ENCODE measurements at regions not wholly inside any gene's neighbourhood (a gene's known extent, or its start where the extent isn't known, plus 50 kb on each side); places are given as distances from the start of the nearest gene placed in this dataset.
"Not testable (repeated sequence)": the region's sequence is repeated elsewhere in the genome, so short reads cannot be mapped to it uniquely, and the experiment has no call there.

DNA sequence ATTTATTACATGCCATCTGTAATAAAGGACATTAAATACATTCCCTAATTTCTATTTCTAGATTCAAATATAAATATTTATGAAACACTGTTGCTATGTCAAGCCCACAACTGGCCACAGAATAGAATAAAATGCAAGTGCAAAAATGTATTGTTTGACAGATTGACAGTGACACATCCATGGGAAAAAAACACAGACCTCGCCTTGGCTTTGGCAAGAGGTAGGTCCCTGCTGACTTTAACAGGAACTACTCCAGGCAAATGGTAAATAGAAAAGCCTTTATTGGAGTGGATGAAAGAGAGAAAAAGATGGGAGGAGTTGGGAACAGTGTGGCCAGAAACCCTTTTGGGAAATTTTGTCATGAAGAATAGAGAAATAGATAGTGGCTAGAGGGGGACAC, 622.9 kb downstream of the UTRN start:
- H3K4me1 Mint-ChIP-seq: no peaks in the 10 kb centered on the region
- H3K4me3 Mint-ChIP-seq: no peak overlapping the region
- peaks cover 0 to 8% (median 0%) of the 10 kb centered on the region in 3 donors for H3K27me3 Mint-ChIP-seq
- no peak overlapping the region for H3K27ac Mint-ChIP-seq
- H3K9me3 Mint-ChIP-seq: peaks cover 2 to 9% (median 2%) of the 10 kb centered on the region in 7 donors
- ATAC-seq (ENCODE audit: low read depth in 2 of 2) (no peak), DNase-seq (no peak)
- peaks cover 0 to 4% of the 10 kb centered on the region in 2 donors for H3K36me3 Mint-ChIP-seq

- H3K36me3 Mint-ChIP-seq: no peaks in the 10 kb centered on the region
- H3K4me1 Mint-ChIP-seq: no peaks in the 10 kb centered on the region
- H3K27ac Mint-ChIP-seq: peak overlapping the region in 1 of 6 donors; percentile 74
- H3K4me3 Mint-ChIP-seq: no peak overlapping the region
- no peaks in the 10 kb centered on the region for H3K9me3 Mint-ChIP-seq
- ATAC-seq (ENCODE audit: low read depth in 2 of 2): no peak
- H3K27me3 Mint-ChIP-seq: peaks cover 0 to 8% (median 0%) of the 10 kb centered on the region in 3 donors
- DNase-seq: no peak
These were observed 624.7 kb downstream of the UTRN start for GRCh38 chr6:144909753-144910285.

GRCh38 chr6:144911322-144911721, 626.2 kb downstream of the UTRN start:
- Mint-ChIP-seq H3K27me3 (peaks cover 0 to 8% (median 7%) of the 10 kb centered on the region in 3 donors), H3K36me3 (no peaks in the 10 kb centered on the region), H3K27ac (no peak overlapping the region), H3K4me1 (no peaks in the 10 kb centered on the region), H3K4me3 (no peak overlapping the region), H3K9me3 (no peaks in the 10 kb centered on the region)
- DNase-seq (no peak), ATAC-seq (ENCODE audit: low read depth in 2 of 2) (no peak)

DNA sequence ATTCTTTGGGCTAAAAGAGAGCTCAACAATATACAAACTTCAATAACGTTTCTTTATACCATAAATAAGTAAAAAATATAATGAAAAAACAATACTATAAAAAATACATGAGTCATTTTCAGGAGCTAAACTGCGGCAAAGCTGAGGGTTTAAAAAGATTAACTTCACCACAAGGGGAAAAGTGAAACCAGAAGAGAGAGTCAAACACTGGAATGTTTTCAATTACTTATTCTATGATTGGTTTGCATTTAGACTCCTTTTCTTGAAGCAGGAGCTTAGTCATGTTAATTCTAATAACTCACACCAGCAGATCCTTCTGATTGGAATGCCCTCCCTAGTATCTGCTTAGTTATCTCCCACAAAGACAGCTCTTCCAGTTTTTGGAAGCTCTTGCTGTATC, 627.3 kb downstream of the UTRN start:
- no peaks in the 10 kb centered on the region for H3K4me1 Mint-ChIP-seq
- no peak overlapping the region for H3K27ac Mint-ChIP-seq
- ATAC-seq (ENCODE audit: low read depth in 2 of 2) (no peak), DNase-seq (no peak)
- no peaks in the 10 kb centered on the region for H3K9me3 Mint-ChIP-seq
- H3K4me3 Mint-ChIP-seq: no peak overlapping the region
- H3K27me3 Mint-ChIP-seq: peaks cover 0 to 7% (median 6%) of the 10 kb centered on the region in 3 donors
- no peaks in the 10 kb centered on the region for H3K36me3 Mint-ChIP-seq

DNA sequence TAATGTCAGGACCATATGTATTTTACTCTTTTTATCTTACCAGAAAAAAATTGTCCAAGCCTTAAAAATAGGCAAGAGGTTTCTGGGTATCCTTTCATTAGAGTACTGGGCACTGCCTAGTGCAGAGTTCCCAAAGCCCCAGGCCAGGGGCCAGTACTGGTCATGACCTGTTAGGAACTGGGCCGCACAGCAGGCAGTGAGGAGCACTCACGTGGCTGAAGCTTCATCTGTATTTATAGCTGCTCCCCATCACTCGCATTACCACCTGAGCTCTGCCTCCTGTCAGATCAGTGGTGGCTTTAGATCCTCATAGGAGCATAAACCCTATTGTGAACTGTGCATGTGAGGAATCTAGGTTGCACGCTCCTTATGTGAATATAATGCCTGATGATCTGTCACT, 632.9 kb downstream of the UTRN start:
- Mint-ChIP-seq H3K9me3 (no peaks in the 10 kb centered on the region), H3K4me3 (no peak overlapping the region), H3K27ac (no peak overlapping the region), H3K4me1 (no peaks in the 10 kb centered on the region), H3K36me3 (no peaks in the 10 kb centered on the region), H3K27me3 (peaks cover 0 to 7% (median 0%) of the 10 kb centered on the region in 3 donors)
- DNase-seq: no peak
- no peak for ATAC-seq (ENCODE audit: low read depth in 2 of 2)

GRCh38 chr6:144919560-144919959, 634.4 kb downstream of the UTRN start:
- Mint-ChIP-seq H3K4me3 (no peak overlapping the region), H3K9me3 (no peaks in the 10 kb centered on the region), H3K27me3 (peaks cover 3 to 8% (median 7%) of the 10 kb centered on the region in 3 donors), H3K4me1 (no peaks in the 10 kb centered on the region), H3K36me3 (no peaks in the 10 kb centered on the region), H3K27ac (no peak overlapping the region)
- no peak for DNase-seq
- ATAC-seq (ENCODE audit: low read depth in 2 of 2): no peak

DNA sequence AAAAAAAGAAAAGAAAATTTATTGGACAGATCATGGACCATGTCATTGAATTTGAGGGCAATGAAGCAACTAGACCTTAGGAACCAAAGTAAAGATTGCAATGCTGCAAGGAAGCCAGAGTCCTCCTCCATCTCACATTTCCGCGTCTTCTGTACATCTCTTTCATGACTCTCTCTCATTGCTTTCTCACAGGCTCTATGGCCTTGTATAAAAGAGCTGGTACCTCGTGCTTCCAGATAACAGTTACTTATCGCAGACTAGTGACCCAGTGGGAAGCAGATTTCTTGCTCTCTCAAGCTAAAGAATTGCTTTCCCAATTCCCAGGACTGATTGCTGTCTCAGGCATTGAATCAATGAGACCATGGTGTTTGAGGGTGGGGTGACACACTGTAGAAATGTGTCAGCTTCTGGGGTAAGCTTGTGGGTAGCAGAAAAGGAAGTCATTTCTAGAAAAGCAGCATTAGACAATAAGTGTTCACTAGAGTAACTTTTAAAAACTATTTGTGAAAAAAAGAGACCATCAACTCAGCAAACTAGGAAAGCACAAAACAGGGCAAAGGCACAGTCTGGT, 635.3 kb downstream of the UTRN start:
- H3K4me1 Mint-ChIP-seq: no peaks in the 10 kb centered on the region
- no peaks in the 10 kb centered on the region for H3K36me3 Mint-ChIP-seq
- H3K27me3 Mint-ChIP-seq: peaks cover 3 to 11% (median 7%) of the 10 kb centered on the region in 3 donors
- no peaks in the 10 kb centered on the region for H3K9me3 Mint-ChIP-seq
- DNase-seq (no peak), ATAC-seq (ENCODE audit: low read depth in 2 of 2) (no peak)
- no peak overlapping the region for H3K4me3 Mint-ChIP-seq
- H3K27ac Mint-ChIP-seq: no peak overlapping the region

- Mint-ChIP-seq H3K27ac (no peak overlapping the region), H3K4me3 (no peak overlapping the region), H3K9me3 (no peaks in the 10 kb centered on the region), H3K36me3 (no peaks in the 10 kb centered on the region), H3K27me3 (peaks cover 0 to 11% (median 3%) of the 10 kb centered on the region in 3 donors), H3K4me1 (no peaks in the 10 kb centered on the region)
- ATAC-seq (ENCODE audit: low read depth in 2 of 2) (no peak), DNase-seq (no peak)
These were observed 636.3 kb downstream of the UTRN start for GRCh38 chr6:144921206-144921975.

GRCh38 chr6:144922120-144922722, 637.1 kb downstream of the UTRN start:
- ATAC-seq (ENCODE audit: low read depth in 2 of 2) (no peak), DNase-seq (no peak)
- no peaks in the 10 kb centered on the region for H3K4me1 Mint-ChIP-seq
- no peaks in the 10 kb centered on the region for H3K36me3 Mint-ChIP-seq
- H3K4me3 Mint-ChIP-seq: no peak overlapping the region
- no peak overlapping the region for H3K27ac Mint-ChIP-seq
- H3K9me3 Mint-ChIP-seq: no peaks in the 10 kb centered on the region
- H3K27me3 Mint-ChIP-seq: peaks cover 0 to 11% (median 3%) of the 10 kb centered on the region in 3 donors

DNA sequence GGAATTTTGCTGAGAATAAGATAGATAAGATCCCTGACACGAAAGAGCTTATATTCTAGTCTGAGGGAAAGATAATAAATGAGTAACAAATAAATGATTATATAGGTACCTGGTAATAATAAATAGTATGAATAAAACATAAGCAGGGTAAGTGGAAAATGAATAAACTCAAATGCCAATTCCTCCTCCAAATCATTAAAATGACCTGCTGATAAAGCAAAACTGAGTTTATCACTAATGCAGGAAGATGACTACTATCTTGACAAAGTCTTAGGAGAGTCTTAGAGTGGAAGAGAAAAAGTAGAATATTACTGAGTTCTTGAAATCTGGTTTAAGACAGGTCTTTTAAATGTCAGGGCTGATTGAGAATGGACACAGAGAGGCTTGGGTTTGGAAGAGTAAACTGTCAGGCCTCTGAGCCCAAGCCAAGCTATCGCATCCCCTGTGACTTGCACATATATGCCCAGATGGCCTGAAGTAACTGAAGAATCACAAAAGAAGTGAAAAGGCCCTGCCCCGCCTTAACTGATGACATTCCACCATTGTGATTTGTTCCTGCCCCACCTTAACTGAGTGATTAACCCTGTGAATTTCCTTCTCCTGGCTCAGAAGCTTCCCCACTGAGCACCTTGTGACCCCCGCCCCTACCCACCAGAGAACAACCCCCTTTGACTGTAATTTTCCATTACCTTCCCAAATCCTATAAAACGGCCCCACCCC, 637.8 kb downstream of the UTRN start:
- not testable (repeated sequence) for DNase-seq; ATAC-seq (ENCODE audit: low read depth in 2 of 2); H3K27ac Mint-ChIP-seq; H3K9me3 Mint-ChIP-seq; H3K36me3 Mint-ChIP-seq; H3K4me1 Mint-ChIP-seq
- H3K4me3 Mint-ChIP-seq: peak overlapping the region in 1 of 8 donors; percentile 35
- peaks cover 0 to 11% (median 3%) of the 10 kb centered on the region in 3 donors for H3K27me3 Mint-ChIP-seq

DNA sequence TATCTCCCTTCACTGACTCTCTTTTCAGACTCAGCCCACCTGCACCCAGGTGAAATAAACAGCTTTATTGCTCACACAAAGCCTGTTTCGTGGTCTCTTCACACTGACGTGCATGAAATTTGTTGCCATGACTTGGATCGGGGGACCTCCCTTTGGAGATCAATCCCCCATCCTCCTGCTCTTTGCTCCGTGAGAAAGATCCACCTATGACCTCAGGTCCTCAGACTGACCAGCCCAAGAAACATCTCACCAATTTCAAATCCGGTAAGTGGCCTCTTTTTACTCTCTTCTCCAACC, 638.3 kb downstream of the UTRN start:
- H3K4me1 Mint-ChIP-seq; H3K27ac Mint-ChIP-seq; DNase-seq; H3K4me3 Mint-ChIP-seq; ATAC-seq (ENCODE audit: low read depth in 2 of 2); H3K36me3 Mint-ChIP-seq; H3K9me3 Mint-ChIP-seq: not testable (repeated sequence)
- H3K27me3 Mint-ChIP-seq: peaks cover 0 to 11% (median 3%) of the 10 kb centered on the region in 3 donors

DNA sequence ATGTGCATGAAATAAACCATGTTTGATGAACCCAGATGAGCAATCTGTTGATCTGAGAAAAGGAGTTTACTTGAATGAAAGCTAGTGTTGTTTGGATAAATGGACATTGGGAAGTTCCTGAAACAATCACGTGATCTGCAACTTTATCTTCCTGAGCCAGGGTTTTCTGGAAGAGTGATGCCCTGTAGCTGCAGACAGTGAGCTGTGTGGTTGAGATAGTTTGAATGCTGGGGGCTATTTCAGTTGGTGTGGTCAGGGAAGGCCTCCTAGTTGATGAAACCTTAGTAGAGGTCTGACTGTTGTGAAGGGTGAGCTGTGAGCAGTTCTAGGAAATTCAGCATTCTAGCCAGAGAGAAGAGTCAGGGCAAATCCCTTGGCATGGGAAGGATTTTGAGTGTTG, 643.7 kb downstream of the UTRN start:
- Mint-ChIP-seq H3K9me3 (peaks cover 0 to 4% (median 0%) of the 10 kb centered on the region in 7 donors), H3K4me1 (no peaks in the 10 kb centered on the region), H3K27ac (no peak overlapping the region), H3K36me3 (peaks cover 0 to 4% of the 10 kb centered on the region in 2 donors), H3K27me3 (peaks cover 7 to 10% (median 8%) of the 10 kb centered on the region in 3 donors), H3K4me3 (no peak overlapping the region)
- ATAC-seq (ENCODE audit: low read depth in 2 of 2): no peak
- no peak for DNase-seq

DNA sequence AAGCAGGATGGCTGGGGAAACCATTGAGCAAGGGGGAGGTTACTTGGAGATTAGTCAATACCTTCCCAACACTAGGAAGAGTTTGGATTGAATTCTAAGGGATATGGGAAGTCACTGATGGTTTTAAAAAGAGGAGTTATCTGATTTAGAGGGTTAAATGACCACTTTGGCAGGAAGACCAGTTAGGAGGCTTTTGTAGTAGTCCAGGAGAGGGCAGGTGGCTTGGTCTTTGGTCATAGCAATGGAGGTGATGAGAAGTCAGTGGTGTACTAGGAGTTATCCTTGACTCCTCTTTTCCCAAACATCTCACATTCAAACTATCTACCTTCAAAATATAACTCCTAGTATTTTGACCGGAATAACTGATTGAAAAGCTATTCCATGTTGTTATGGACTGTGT, 644.1 kb downstream of the UTRN start:
- no peaks in the 10 kb centered on the region for H3K4me1 Mint-ChIP-seq
- H3K27ac Mint-ChIP-seq: no peak overlapping the region
- peaks cover 6 to 7% (median 7%) of the 10 kb centered on the region in 3 donors for H3K27me3 Mint-ChIP-seq
- no peak for ATAC-seq (ENCODE audit: low read depth in 2 of 2)
- peaks cover under 1 to 8% (median 4%) of the 10 kb centered on the region in 7 donors for H3K9me3 Mint-ChIP-seq
- peaks cover 0 to 8% of the 10 kb centered on the region in 2 donors for H3K36me3 Mint-ChIP-seq
- DNase-seq: no peak
- no peak overlapping the region for H3K4me3 Mint-ChIP-seq
